ENCODE measurements at regions not wholly inside any gene's neighbourhood (a gene's known extent, or its start where the extent isn't known, plus 50 kb on each side); places are given as distances from the start of the nearest gene placed in this dataset.
"Not testable (repeated sequence)": the region's sequence is repeated elsewhere in the genome, so short reads cannot be mapped to it uniquely, and the experiment has no call there.

- Histone ChIP-seq H3K9me3 (no peaks in the 10 kb centered on the region), H3K4me1 (no peaks in the 10 kb centered on the region), H3K36me3 (no peaks in the 10 kb centered on the region), H3K27me3 (no peaks in the 10 kb centered on the region), H3K4me3 (no peak overlapping the region), H3K27ac (no peak overlapping the region)
- DNase-seq = no peak
- TF ChIP-seq, protein P1, sequence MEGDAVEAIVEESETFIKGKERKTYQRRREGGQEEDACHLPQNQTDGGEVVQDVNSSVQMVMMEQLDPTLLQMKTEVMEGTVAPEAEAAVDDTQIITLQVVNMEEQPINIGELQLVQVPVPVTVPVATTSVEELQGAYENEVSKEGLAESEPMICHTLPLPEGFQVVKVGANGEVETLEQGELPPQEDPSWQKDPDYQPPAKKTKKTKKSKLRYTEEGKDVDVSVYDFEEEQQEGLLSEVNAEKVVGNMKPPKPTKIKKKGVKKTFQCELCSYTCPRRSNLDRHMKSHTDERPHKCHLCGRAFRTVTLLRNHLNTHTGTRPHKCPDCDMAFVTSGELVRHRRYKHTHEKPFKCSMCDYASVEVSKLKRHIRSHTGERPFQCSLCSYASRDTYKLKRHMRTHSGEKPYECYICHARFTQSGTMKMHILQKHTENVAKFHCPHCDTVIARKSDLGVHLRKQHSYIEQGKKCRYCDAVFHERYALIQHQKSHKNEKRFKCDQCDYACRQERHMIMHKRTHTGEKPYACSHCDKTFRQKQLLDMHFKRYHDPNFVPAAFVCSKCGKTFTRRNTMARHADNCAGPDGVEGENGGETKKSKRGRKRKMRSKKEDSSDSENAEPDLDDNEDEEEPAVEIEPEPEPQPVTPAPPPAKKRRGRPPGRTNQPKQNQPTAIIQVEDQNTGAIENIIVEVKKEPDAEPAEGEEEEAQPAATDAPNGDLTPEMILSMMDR (IDR thresholded peaks at IDR 0.05) = no peak
- no peak for TF ChIP-seq POLR2A (IDR thresholded peaks at IDR 0.05)
- intact Hi-C loops (cut with DNase I; ENCODE audit: low total_unique reads) = no loop called here
Measured at GRCh38 chrX:67346667-67347066, 197.2 kb upstream of the AR start.

DNA sequence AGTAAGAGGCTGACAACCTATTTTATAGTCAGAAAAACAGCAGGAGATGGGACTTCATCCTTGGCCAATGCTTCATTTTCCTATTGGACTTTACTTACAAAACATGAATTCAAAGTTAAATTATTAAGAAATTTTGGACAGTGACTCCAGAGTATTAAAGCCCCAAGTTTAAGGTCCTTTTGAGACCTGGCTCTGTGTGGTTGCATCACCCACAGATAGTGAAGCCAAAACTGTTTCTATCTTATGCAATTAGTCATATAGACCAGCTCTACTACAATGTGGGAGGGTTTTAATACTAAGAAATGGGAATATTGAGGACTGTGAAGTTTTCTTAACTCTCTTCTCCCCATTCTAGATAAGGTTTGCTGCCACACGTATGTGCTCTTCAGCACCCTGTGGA lies 196.7 kb upstream of the AR start:
- H3K4me3 ChIP-seq = no peak overlapping the region
- H3K27ac ChIP-seq = no peak overlapping the region
- TF ChIP-seq, protein P1 (IDR thresholded peaks at IDR 0.05) = no peak
- TF ChIP-seq POLR2A (IDR thresholded peaks at IDR 0.05) = no peak
- DNase-seq = no peak
- H3K4me1 ChIP-seq = no peaks in the 10 kb centered on the region
- intact Hi-C loops (cut with DNase I; ENCODE audit: low total_unique reads) = no loop called here
- no peaks in the 10 kb centered on the region for H3K9me3 ChIP-seq
- no peaks in the 10 kb centered on the region for H3K36me3 ChIP-seq
- no peaks in the 10 kb centered on the region for H3K27me3 ChIP-seq

DNA sequence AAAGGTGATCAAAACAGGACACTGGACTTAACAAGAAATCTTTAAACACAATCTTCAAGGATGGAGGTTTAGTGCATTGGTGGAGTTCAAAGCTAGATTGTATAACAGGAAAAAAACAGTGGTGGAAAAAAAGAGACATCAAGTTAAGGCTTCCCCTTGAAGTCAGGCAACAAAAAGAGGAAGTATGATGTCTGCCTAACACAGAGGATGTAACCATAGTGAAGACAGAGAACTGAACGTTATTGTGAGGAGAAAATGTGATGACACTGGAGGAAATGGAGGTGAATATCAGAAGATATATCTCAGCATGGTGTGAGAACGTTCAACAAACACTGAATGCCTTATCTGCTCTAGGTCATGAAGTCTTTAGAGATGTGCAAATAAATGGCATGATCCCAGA lies 192.4 kb upstream of the AR start:
- Histone ChIP-seq H3K4me1 (no peaks in the 10 kb centered on the region), H3K27me3 (no peaks in the 10 kb centered on the region), H3K36me3 (no peaks in the 10 kb centered on the region), H3K4me3 (no peak overlapping the region), H3K27ac (no peak overlapping the region), H3K9me3 (no peaks in the 10 kb centered on the region)
- intact Hi-C loops (cut with DNase I; ENCODE audit: low total_unique reads) = no loop called here
- no peak for DNase-seq
- TF ChIP-seq, protein P1 (IDR thresholded peaks at IDR 0.05) = no peak
- TF ChIP-seq POLR2A (IDR thresholded peaks at IDR 0.05) = no peak

GRCh38 chrX:67353651-67354370 lies 190.0 kb upstream of the AR start:
- intact Hi-C loops (cut with DNase I; ENCODE audit: low total_unique reads) = no loop called here
- no peak for TF ChIP-seq POLR2A (IDR thresholded peaks at IDR 0.05)
- TF ChIP-seq, protein P1 (IDR thresholded peaks at IDR 0.05) = no peak
- no peak overlapping the region for H3K27ac ChIP-seq
- H3K4me3 ChIP-seq = no peak overlapping the region
- no peak for DNase-seq
- no peaks in the 10 kb centered on the region for H3K27me3 ChIP-seq
- H3K36me3 ChIP-seq = no peaks in the 10 kb centered on the region
- no peaks in the 10 kb centered on the region for H3K4me1 ChIP-seq
- H3K9me3 ChIP-seq = no peaks in the 10 kb centered on the region

DNA sequence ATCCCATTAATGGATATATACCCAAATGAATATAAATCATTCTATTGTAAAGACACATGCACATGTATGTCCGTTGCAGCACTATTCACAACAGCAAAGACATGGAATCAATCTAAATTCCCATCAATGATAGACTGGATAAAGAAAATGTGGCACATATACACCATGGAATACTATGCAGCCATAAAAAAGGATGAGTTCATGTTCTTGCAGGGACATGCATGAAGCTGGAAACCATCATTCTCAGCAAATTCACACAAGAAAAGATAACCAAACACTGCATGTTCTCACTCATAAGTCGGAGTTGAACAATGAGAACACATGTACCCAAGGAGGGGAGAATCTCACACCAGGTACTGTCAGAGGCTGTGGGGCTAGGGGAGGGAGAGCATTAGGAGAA lies 182.6 kb upstream of the AR start:
- intact Hi-C loops (cut with DNase I; ENCODE audit: low total_unique reads); H3K36me3 ChIP-seq; H3K9me3 ChIP-seq; H3K4me1 ChIP-seq; H3K27me3 ChIP-seq; H3K27ac ChIP-seq; H3K4me3 ChIP-seq; DNase-seq: not testable (repeated sequence)

DNA sequence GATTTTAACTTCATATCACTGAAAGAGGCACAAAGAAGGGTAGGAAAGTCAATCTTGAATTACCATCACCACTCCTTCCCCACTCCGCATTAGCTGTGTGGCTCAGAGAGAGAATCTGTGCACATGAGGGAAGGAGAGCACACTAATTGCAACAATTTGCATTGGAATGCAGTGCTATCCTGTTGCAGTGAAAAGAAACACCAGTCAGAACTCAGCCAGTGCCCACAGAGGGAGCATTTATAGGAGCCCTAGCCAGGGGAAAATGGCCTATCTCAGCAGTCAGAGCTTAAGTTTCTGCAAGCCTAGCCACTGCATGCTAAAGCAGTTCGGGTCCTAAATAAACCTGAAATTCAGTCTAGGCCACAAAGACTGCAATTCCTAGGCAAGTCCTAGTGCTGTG lies 159.4 kb upstream of the AR start:
- no peak for TF ChIP-seq POLR2A (IDR thresholded peaks at IDR 0.05)
- Histone ChIP-seq H3K36me3 (no peaks in the 10 kb centered on the region), H3K27me3 (no peaks in the 10 kb centered on the region), H3K9me3 (no peaks in the 10 kb centered on the region), H3K4me3 (no peak overlapping the region), H3K4me1 (no peaks in the 10 kb centered on the region), H3K27ac (no peak overlapping the region)
- intact Hi-C loops (cut with DNase I; ENCODE audit: low total_unique reads) = no loop called here
- DNase-seq = no peak

Data from uterus (tissue), 3 donors.